Calu3 (cell line): ENCODE measurements at regions not wholly inside any gene's neighbourhood (a gene's known extent, or its start where the extent isn't known, plus 50 kb on each side); places are given as distances from the start of the nearest gene placed in this dataset.

Source experiments
- BruUV-seq: library from RNA; stranded (reverse); fragments of 400-500 nt; replicated peaks from 2 replicates; lab custom pipeline; 2021; lab: Mats Ljungman, UMichigan
- CTCF ChIA-PET: fragments of 300-600 bp; sonication (Branson Sonifier 250); formaldehyde crosslinking; loops from one replicate; lab custom pipeline; 2022; ENCODE audit warnings: antibody characterized with exemption; lab: Charles Lee
- DNase-seq: peaks from one replicate; pipeline ENCODE4 v3.0.0; 2022
- H3K27ac Mint-ChIP-seq: one replicate; pipeline ENCODE4 v1.8.0; 2022; ENCODE audit warnings: mixed read lengths; ENCODE audit not compliant: unreplicated experiment
- H3K27me3 Mint-ChIP-seq: one replicate; pipeline ENCODE4 v1.8.0; 2022; ENCODE audit warnings: mixed read lengths; ENCODE audit not compliant: unreplicated experiment
- H3K36me3 Mint-ChIP-seq: one replicate; pipeline ENCODE4 v1.8.0; 2022; ENCODE audit warnings: mild to moderate bottlenecking, moderate library complexity, mixed read lengths; ENCODE audit not compliant: insufficient read depth, unreplicated experiment
- H3K4me1 Mint-ChIP-seq: one replicate; pipeline ENCODE4 v1.8.0; 2022; ENCODE audit warnings: mild to moderate bottlenecking, low read depth, mixed read lengths; ENCODE audit not compliant: unreplicated experiment
- H3K4me3 Mint-ChIP-seq: one replicate; pipeline ENCODE4 v1.8.0; 2022; ENCODE audit warnings: mild to moderate bottlenecking, low read depth, moderate library complexity, mixed read lengths; ENCODE audit not compliant: unreplicated experiment
- H3K9me3 Mint-ChIP-seq: one replicate; pipeline ENCODE4 v1.8.0; 2022; ENCODE audit warnings: low read depth, mixed read lengths; ENCODE audit not compliant: unreplicated experiment
- CTCF ChIP-seq: fragments of 200-600 bp; IDR thresholded peaks from one replicate; pipeline ENCODE4 v1.8.0; 2022; ENCODE audit warnings: antibody characterized with exemption; ENCODE audit not compliant: unreplicated experiment
- intact Hi-C: fragments of 100-400 bp; cut with micrococcal nuclease; formaldehyde crosslinking; loops from one replicate; pipeline ENCODE4 v1.10.0; 2022; ENCODE audit not compliant: unreplicated experiment

GRCh38 chr6:23308166-23308565, 738.8 kb downstream of the HDGFL1 start:
- intact Hi-C loops: no loop called here
- H3K36me3 Mint-ChIP-seq: no peaks in the 10 kb centered on the region
- TF ChIP-seq CTCF: no peak
- H3K27me3 Mint-ChIP-seq: no peaks in the 10 kb centered on the region
- peak; percentile 38 for DNase-seq
- BruUV-seq: no TSS peak
- no peak overlapping the region for H3K4me3 Mint-ChIP-seq
- CTCF ChIA-PET: no interaction called here
- H3K27ac Mint-ChIP-seq: no peak overlapping the region
- peaks cover 8% of the 10 kb centered on the region for H3K4me1 Mint-ChIP-seq
- peaks cover 21% of the 10 kb centered on the region for H3K9me3 Mint-ChIP-seq

- H3K9me3 Mint-ChIP-seq: peaks cover 19% of the 10 kb centered on the region
- no peaks in the 10 kb centered on the region for H3K27me3 Mint-ChIP-seq
- no TSS peak for BruUV-seq
- no peak for DNase-seq
- no peak overlapping the region for H3K4me3 Mint-ChIP-seq
- intact Hi-C loops: no loop called here
- peaks cover 8% of the 10 kb centered on the region for H3K4me1 Mint-ChIP-seq
- no peaks in the 10 kb centered on the region for H3K36me3 Mint-ChIP-seq
- H3K27ac Mint-ChIP-seq: no peak overlapping the region
- TF ChIP-seq CTCF: no peak
- CTCF ChIA-PET: no interaction called here
These were observed 741.8 kb downstream of the HDGFL1 start for GRCh38 chr6:23311211-23311610.

GRCh38 chr6:23316131-23316530, 746.8 kb downstream of the HDGFL1 start:
- H3K4me3 Mint-ChIP-seq: no peak overlapping the region
- DNase-seq: no peak
- no peaks in the 10 kb centered on the region for H3K36me3 Mint-ChIP-seq
- peaks cover 4% of the 10 kb centered on the region for H3K9me3 Mint-ChIP-seq
- no peak overlapping the region for H3K27ac Mint-ChIP-seq
- no peaks in the 10 kb centered on the region for H3K27me3 Mint-ChIP-seq
- no peak for TF ChIP-seq CTCF
- no TSS peak for BruUV-seq
- intact Hi-C loops: no loop called here
- CTCF ChIA-PET: no interaction called here
- H3K4me1 Mint-ChIP-seq: no peaks in the 10 kb centered on the region

GRCh38 chr6:23316931-23317330, 747.6 kb downstream of the HDGFL1 start:
- Mint-ChIP-seq H3K27me3 (no peaks in the 10 kb centered on the region), H3K36me3 (no peaks in the 10 kb centered on the region), H3K4me3 (no peak overlapping the region), H3K27ac (no peak overlapping the region), H3K9me3 (peaks cover 4% of the 10 kb centered on the region), H3K4me1 (no peaks in the 10 kb centered on the region)
- no TSS peak for BruUV-seq
- CTCF ChIA-PET: no interaction called here
- TF ChIP-seq CTCF: no peak
- intact Hi-C loops: no loop called here
- DNase-seq: no peak
